Right lobe of liver (tissue), 6 donors: ENCODE measurements at regions not wholly inside any gene's neighbourhood (a gene's known extent, or its start where the extent isn't known, plus 50 kb on each side); places are given as distances from the start of the nearest gene placed in this dataset.

Source experiments
- ATAC-seq, 4 donors: fragments of 200-7000 bp; cut with Tn5 transposase; one replicate each; pipeline ENCODE4 v1.9.1; 2020; ENCODE audit warnings: mild to moderate bottlenecking in 4 of 4, moderate library complexity in 4 of 4
- DNase-seq, 3 donors: peaks; one replicate each; pipeline ENCODE4 v3.0.0-alpha.2; 2020
- H3K27ac ChIP-seq, 3 donors: fragments of 200-600 bp; one replicate each; pipeline ENCODE4 v1.8.0; 2022
- H3K27me3 ChIP-seq, 2 donors: fragments of 200-600 bp; one replicate each; pipeline ENCODE4 v1.8.0; 2022
- H3K36me3 ChIP-seq, 4 donors: fragments of 200-600 bp; sonication (generic) in 1 of 4; one replicate each; pipeline versions ENCODE4 v1.5.1 to v1.8.0; 2017 to 2022; ENCODE audit warnings: control low read depth in 1 of 4
- H3K4me1 ChIP-seq, 4 donors: fragments of 200-600 bp; sonication (generic) in 1 of 4; one replicate each; pipeline versions ENCODE4 v1.5.1 to v1.8.0; 2017 to 2022; ENCODE audit warnings: control low read depth in 1 of 4
- H3K4me3 ChIP-seq, 3 donors: fragments of 200-600 bp; one replicate each; pipeline ENCODE4 v1.8.0; 2022
- H3K9me3 ChIP-seq, 4 donors: fragments of 200-600 bp; sonication (generic) in 1 of 4; one replicate each; pipeline versions ENCODE4 v1.5.1 to v1.8.0; 2017 to 2022; ENCODE audit warnings: control low read depth in 1 of 4
- CTCF ChIP-seq, 4 donors: fragments of 200-600 bp in 3 of 4; fragments of 450-650 bp in 1 of 4; IDR thresholded peaks; one replicate each; pipeline versions ENCODE4 v1.5.1 to v1.8.0; 2016 to 2022; ENCODE audit warnings: antibody characterized with exemption in 4 of 4, mild to moderate bottlenecking in 2 of 4
- POLR2A ChIP-seq: fragments of 450-650 bp; IDR thresholded peaks from one replicate; pipeline ENCODE4 v1.6.1; 2017; ENCODE audit warnings: antibody characterized with exemption, mild to moderate bottlenecking
- WGBS: methylation state at CpG from one replicate; pipeline ENCODE4 v1.1.6; 2018; ENCODE audit warnings: low coverage, low lambda C conversion rate; ENCODE audit not compliant: insufficient coverage; ENCODE audit errors: missing lambda C conversion rate; 5-methylcytosine and 5-hydroxymethylcytosine counted together
- intact Hi-C, 2 donors: fragments of 100-400 bp; cut with DNase I; formaldehyde crosslinking; loops; one replicate each; pipeline versions ENCODE4 v1.11.2 to v1.14.1; 2022
- donor health status: DM: no; HTN: yes; CAD: no.
- donor health status: DM: no; HTN: no; CAD: no.
- donor health status: DM: no; HTN: no; CAD: no.
- donor health status: DM: no; HTN: yes; CAD: no.
- donor health status: DM: no; HTN: yes; CAD: no.

DNA sequence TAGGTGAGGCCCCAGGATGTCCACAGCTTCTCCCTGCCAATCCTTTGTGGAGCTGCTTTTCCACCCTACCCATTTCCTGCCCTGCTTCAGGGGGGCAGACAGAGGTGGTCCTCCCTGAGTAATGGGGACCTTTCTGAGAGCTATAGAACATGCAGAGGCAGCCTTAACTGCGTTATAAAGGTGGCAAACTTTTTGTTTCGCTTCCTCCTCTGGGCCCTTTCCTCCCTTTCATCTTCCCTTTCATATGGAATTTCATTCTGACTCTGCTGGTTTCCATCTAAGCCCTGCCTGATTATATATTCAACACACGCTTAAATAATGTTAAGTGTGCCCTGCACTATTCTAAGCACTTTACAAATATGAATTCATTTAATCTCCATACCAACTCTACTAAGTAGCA, 169.3 kb upstream of the E2F8 start:
- ATAC-seq, result no peak
- intact Hi-C loops, result no loop called here
- Histone ChIP-seq H3K36me3 (no peaks in the 10 kb centered on the region), H3K27ac (no peak overlapping the region), H3K4me3 (no peak overlapping the region), H3K4me1 (peaks cover 0 to 3% (median under 1%) of the 10 kb centered on the region in 4 donors), H3K9me3 (no peaks in the 10 kb centered on the region), H3K27me3 (no peaks in the 10 kb centered on the region)
- no peak for TF ChIP-seq CTCF (IDR thresholded peaks at IDR 0.05)
- TF ChIP-seq POLR2A, result no peak
- no peak for DNase-seq
- 71% methylated on average over 3 of the region's 3 CpGs for WGBS

- TF ChIP-seq POLR2A, result no peak
- no peak for TF ChIP-seq CTCF (IDR thresholded peaks at IDR 0.05)
- H3K27me3 ChIP-seq, result no peaks in the 10 kb centered on the region
- intact Hi-C loops, result no loop called here
- 56% methylated on average over 3 of the region's 3 CpGs for WGBS
- no peak for DNase-seq
- H3K4me1 ChIP-seq, result peaks cover 0 to 8% (median 4%) of the 10 kb centered on the region in 4 donors
- no peak overlapping the region for H3K27ac ChIP-seq
- ATAC-seq, result no peak
- H3K9me3 ChIP-seq, result no peaks in the 10 kb centered on the region
- no peak overlapping the region for H3K4me3 ChIP-seq
- H3K36me3 ChIP-seq, result no peaks in the 10 kb centered on the region
Observed at GRCh38 chr11:19409307-19409706, 168.6 kb upstream of the E2F8 start.

- Histone ChIP-seq H3K4me1 (peaks cover 0 to 20% (median 5%) of the 10 kb centered on the region in 4 donors), H3K36me3 (no peaks in the 10 kb centered on the region), H3K9me3 (no peaks in the 10 kb centered on the region), H3K27me3 (no peaks in the 10 kb centered on the region), H3K4me3 (no peak overlapping the region), H3K27ac (no peak overlapping the region)
- 84% methylated on average over 8 of the region's 17 CpGs for WGBS
- TF ChIP-seq CTCF (IDR thresholded peaks at IDR 0.05) (no peak), POLR2A (no peak)
- ATAC-seq, result no peak
- intact Hi-C loops, result no loop called here
- no peak for DNase-seq
Observed at GRCh38 chr11:19407677-19408270, 167.0 kb upstream of the E2F8 start.

GRCh38 chr11:19405966-19406365, 165.2 kb upstream of the E2F8 start:
- 73% methylated on average over 4 of the region's 4 CpGs for WGBS
- intact Hi-C loops, result no loop called here

More at GRCh38 chr11:19405966-19406365, 165.2 kb upstream of the E2F8 start:
- no peak for TF ChIP-seq CTCF (IDR thresholded peaks at IDR 0.05)
- TF ChIP-seq POLR2A, result no peak
- Histone ChIP-seq H3K36me3 (no peaks in the 10 kb centered on the region), H3K27me3 (no peaks in the 10 kb centered on the region), H3K9me3 (no peaks in the 10 kb centered on the region), H3K4me1 (peaks cover 0 to 20% (median 5%) of the 10 kb centered on the region in 4 donors), H3K4me3 (no peak overlapping the region), H3K27ac (no peak overlapping the region)
- DNase-seq (no peak), ATAC-seq (no peak)
